Panc1 (cell line): ENCODE measurements at regions not wholly inside any gene's neighbourhood (a gene's known extent, or its start where the extent isn't known, plus 50 kb on each side); places are given as distances from the start of the nearest gene placed in this dataset.

Source experiments
- ATAC-seq: fragments of 200-7000 bp; cut with Tn5 transposase; 2 replicates; pipeline ENCODE4 v1.9.1; 2020; ENCODE audit warnings: mild to moderate bottlenecking, moderate library complexity
- BruUV-seq: library from RNA; stranded (reverse); fragments of 400-500 nt; replicated peaks from 2 replicates; lab custom pipeline; 2021; lab: Mats Ljungman, UMichigan
- CTCF ChIA-PET: fragments of 300-600 bp; sonication (Branson Sonifier 250); formaldehyde crosslinking; loops from one replicate; lab custom pipeline; 2022; ENCODE audit warnings: antibody characterized with exemption; lab: Charles Lee
- POLR2A ChIA-PET: fragments of 300-600 bp; sonication (Branson Sonifier 250); formaldehyde crosslinking; loops from one replicate; lab custom pipeline; 2022; ENCODE audit warnings: antibody characterized with exemption; lab: Charles Lee
- DNase-seq: peaks from one replicate; pipeline ENCODE4 v3.0.0-alpha.2; 2010; ENCODE audit warnings: low read depth, low spot score
- H3K27ac ChIP-seq: 2 replicates; pipeline ENCODE4 v1.5.1; 2011; ENCODE audit warnings: mild to moderate bottlenecking, low read length, inconsistent platforms
- H3K27me3 ChIP-seq: fragments of 200-500 bp; sonication (Bioruptor generic); 2 replicates; pipeline ENCODE4 v1.6.0; 2014; ENCODE audit warnings: low read length, inconsistent platforms; ENCODE audit not compliant: control insufficient read depth, insufficient read depth
- H3K36me3 ChIP-seq: fragments of 200-500 bp; sonication (Bioruptor generic); 2 replicates; pipeline ENCODE4 v1.5.1; 2014; ENCODE audit warnings: inconsistent platforms, mild to moderate bottlenecking, low read length, moderate library complexity; ENCODE audit not compliant: control insufficient read depth, insufficient read depth
- H3K4me1 ChIP-seq: 2 replicates; pipeline ENCODE4 v1.5.1; 2011; ENCODE audit warnings: inconsistent platforms, mild to moderate bottlenecking, low read length, moderate library complexity; ENCODE audit not compliant: control insufficient read depth, insufficient read depth
- H3K4me3 ChIP-seq, 2 experiments: 2 replicates each; pipeline ENCODE4 v1.5.1; 2011 to 2012; ENCODE audit warnings: low read depth in 2 of 2, low read length in 2 of 2, mild to moderate bottlenecking in 2 of 2, inconsistent platforms in 1 of 2, moderate library complexity in 1 of 2
- H3K9me3 ChIP-seq: fragments of 200-500 bp; sonication (Bioruptor generic); 2 replicates; pipeline ENCODE4 v1.5.1; 2014; ENCODE audit warnings: low read depth, mild to moderate bottlenecking, inconsistent platforms, low read length, moderate library complexity; ENCODE audit not compliant: control insufficient read depth, insufficient read depth
- CTCF ChIP-seq: fragments of 450-650 bp; IDR thresholded peaks from 2 replicates; pipeline ENCODE4 v1.5.1; 2017; ENCODE audit warnings: mild to moderate bottlenecking
- POLR2AphosphoS5 ChIP-seq: IDR thresholded peaks from 2 replicates; pipeline ENCODE4 v1.6.1; 2012; ENCODE audit warnings: mild to moderate bottlenecking, low read depth, low read length, moderate library complexity
- REST ChIP-seq, 2 experiments: IDR thresholded peaks; 2 replicates each; pipeline ENCODE4 v1.6.1; 2011 to 2012; ENCODE audit warnings: low read depth in 2 of 2, control low read depth in 1 of 2, low read length in 1 of 2, mild to moderate bottlenecking in 1 of 2, moderate library complexity in 1 of 2; ENCODE audit not compliant: insufficient read depth in 1 of 2
- SIN3A ChIP-seq: IDR thresholded peaks from 2 replicates; pipeline ENCODE4 v1.6.1; 2012; ENCODE audit warnings: low read depth, mild to moderate bottlenecking, low read length, moderate library complexity, borderline replicate concordance; ENCODE audit not compliant: insufficient read depth
- TCF7L2 ChIP-seq: IDR thresholded peaks from 2 replicates; pipeline ENCODE4 v1.6.1; 2011; ENCODE audit warnings: mild to moderate bottlenecking, low read depth, low read length, inconsistent platforms
- in situ Hi-C: cut with HindIII; loops from 2 replicates; pipeline ENCODE4 v1.10.0; 2016; ENCODE audit warnings: low sequenced_read_pairs, low pct_unique_long_range_greater_than_20kb
- intact Hi-C: fragments of 100-400 bp; cut with micrococcal nuclease; formaldehyde crosslinking; loops from one replicate; pipeline ENCODE4 v1.10.0; 2022; ENCODE audit not compliant: unreplicated experiment

- H3K27me3 ChIP-seq, result no peaks in the 10 kb centered on the region
- no TSS peak for BruUV-seq
- DNase-seq (no peak), ATAC-seq (no peak)
- CTCF ChIA-PET, result no interaction called here
- H3K9me3 ChIP-seq, result no peaks in the 10 kb centered on the region
- no peaks in the 10 kb centered on the region for H3K36me3 ChIP-seq
- POLR2A ChIA-PET, result no interaction called here
- H3K4me1 ChIP-seq, result no peaks in the 10 kb centered on the region
- no peak overlapping the region for H3K27ac ChIP-seq
- intact Hi-C loops (no loop called here), in situ Hi-C loops (no loop called here)
- no peak overlapping the region for H3K4me3 ChIP-seq
- TF ChIP-seq TCF7L2, result no peak
- no peak for TF ChIP-seq CTCF
- no peak for TF ChIP-seq REST (IDR thresholded peaks at IDR 0.05; ENCODE audit: insufficient read depth in 1 of 2, low read depth in 2 of 2, low read length in 1 of 2)
- no peak for TF ChIP-seq SIN3A
- TF ChIP-seq POLR2AphosphoS5, result no peak
Measured at GRCh38 chr9:82171271-82171670, 182.7 kb downstream of the SPATA31D1 start.

- BruUV-seq, result no TSS peak
- Histone ChIP-seq H3K9me3 (no peaks in the 10 kb centered on the region), H3K36me3 (no peaks in the 10 kb centered on the region), H3K27ac (no peak overlapping the region), H3K27me3 (no peaks in the 10 kb centered on the region), H3K4me3 (no peak overlapping the region), H3K4me1 (no peaks in the 10 kb centered on the region)
- POLR2A ChIA-PET, result no interaction called here
- intact Hi-C loops (no loop called here), in situ Hi-C loops (no loop called here)
- CTCF ChIA-PET, result no interaction called here
- no peak for TF ChIP-seq CTCF
- TF ChIP-seq TCF7L2, result no peak
- no peak for TF ChIP-seq REST (IDR thresholded peaks at IDR 0.05; ENCODE audit: insufficient read depth in 1 of 2, low read depth in 2 of 2, low read length in 1 of 2)
- no peak for TF ChIP-seq SIN3A
- no peak for TF ChIP-seq POLR2AphosphoS5
- DNase-seq, result no peak
- no peak for ATAC-seq
Measured at GRCh38 chr9:82180711-82181110, 192.1 kb downstream of the SPATA31D1 start.
